ENCODE measurements at regions not wholly inside any gene's neighbourhood (a gene's known extent, or its start where the extent isn't known, plus 50 kb on each side); places are given as distances from the start of the nearest gene placed in this dataset.

- no peak overlapping the region for H3K27ac ChIP-seq
- TF ChIP-seq, protein P1, sequence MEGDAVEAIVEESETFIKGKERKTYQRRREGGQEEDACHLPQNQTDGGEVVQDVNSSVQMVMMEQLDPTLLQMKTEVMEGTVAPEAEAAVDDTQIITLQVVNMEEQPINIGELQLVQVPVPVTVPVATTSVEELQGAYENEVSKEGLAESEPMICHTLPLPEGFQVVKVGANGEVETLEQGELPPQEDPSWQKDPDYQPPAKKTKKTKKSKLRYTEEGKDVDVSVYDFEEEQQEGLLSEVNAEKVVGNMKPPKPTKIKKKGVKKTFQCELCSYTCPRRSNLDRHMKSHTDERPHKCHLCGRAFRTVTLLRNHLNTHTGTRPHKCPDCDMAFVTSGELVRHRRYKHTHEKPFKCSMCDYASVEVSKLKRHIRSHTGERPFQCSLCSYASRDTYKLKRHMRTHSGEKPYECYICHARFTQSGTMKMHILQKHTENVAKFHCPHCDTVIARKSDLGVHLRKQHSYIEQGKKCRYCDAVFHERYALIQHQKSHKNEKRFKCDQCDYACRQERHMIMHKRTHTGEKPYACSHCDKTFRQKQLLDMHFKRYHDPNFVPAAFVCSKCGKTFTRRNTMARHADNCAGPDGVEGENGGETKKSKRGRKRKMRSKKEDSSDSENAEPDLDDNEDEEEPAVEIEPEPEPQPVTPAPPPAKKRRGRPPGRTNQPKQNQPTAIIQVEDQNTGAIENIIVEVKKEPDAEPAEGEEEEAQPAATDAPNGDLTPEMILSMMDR (conservative IDR thresholded peaks at IDR 0.05) = no peak
- TF ChIP-seq ZFX (IDR thresholded peaks at IDR 0.05) = no peak
Observed at GRCh38 chr4:43224559-43224958, 332.0 kb downstream of the GRXCR1 start.

DNA sequence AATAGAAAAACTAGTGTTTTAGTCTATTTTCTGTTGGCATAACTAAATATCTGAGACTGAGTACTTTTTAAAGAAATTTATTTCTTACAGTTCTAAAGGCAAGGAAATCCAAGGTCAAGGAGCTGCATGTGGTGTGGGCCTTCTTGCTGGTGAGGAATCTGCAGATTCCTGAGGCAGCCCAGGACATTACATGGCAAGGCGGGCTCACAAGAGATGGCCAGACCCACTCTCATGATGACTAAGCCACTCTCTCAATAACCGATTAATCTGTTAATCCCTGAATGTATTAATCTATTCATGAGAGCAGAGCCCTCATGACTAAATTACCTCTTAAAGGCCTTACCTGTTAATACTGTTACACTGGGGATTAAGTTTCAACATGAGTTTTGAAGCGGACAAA is 340.8 kb downstream of the GRXCR1 start:
- TF ChIP-seq ZFX (IDR thresholded peaks at IDR 0.05) = no peak
- TF ChIP-seq, protein P1 (conservative IDR thresholded peaks at IDR 0.05) = no peak
- no peak overlapping the region for H3K27ac ChIP-seq

DNA sequence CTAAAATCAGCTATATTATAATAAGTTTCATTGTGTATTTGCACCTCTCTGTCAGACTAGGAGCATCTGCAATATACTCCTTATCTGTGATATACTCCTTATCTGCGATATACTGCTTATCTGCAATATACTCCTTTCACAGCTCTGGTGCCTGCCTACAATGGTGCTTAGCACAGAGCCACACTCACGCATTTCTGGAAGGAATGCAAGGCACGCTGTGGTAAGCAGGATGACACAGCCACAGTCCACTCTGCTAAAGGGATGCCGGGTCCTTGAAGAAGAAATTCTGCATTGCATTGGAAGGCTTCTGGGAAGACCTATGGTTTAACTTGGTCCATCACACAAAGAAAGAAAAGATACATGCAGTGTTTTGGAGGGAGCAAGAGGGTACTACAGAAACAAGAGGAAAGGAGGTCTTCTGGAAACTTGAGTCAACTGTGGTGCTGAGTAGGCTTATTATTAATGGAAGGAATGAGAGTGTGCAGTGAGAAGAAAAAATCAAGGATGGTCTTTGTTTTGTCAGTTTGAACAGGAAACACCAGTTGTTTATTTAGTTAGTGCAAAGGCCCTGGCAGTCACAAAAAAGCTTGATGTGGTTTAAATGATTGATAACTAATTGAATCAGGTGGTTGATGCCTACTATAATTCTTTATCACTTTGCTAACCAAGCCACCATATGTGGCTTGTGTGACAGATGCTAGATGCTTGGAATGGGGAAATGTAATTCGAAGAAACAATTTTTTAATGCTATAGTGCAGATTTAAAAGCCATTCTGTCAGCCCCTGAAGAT is 342.3 kb downstream of the GRXCR1 start:
- TF ChIP-seq ZFX (IDR thresholded peaks at IDR 0.05) = no peak
- TF ChIP-seq, protein P1 (conservative IDR thresholded peaks at IDR 0.05) = no peak
- no peak overlapping the region for H3K27ac ChIP-seq

GRCh38 chr4:43238008-43238407 is 345.5 kb downstream of the GRXCR1 start:
- no peak for TF ChIP-seq ZFX (IDR thresholded peaks at IDR 0.05)
- TF ChIP-seq, protein P1 (conservative IDR thresholded peaks at IDR 0.05) = no peak
- H3K27ac ChIP-seq = no peak overlapping the region

DNA sequence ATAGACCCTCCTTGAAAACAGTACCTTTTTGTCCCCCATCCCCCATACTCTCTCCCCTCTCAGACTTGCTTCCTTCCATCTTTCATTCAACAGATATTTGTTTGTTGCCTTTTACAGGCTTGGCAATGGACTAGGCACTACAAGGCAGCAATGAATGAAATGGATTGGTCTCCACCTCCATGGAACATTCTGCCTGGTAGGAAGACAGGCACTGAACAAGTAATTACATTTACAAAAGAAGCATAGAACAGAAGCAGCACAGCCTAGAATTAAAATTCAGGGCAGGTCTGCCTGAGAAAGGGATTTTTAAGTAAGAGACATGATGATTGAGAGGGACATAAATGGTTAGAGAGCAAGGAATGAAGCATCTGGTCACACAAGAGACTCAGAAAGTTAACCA is 346.1 kb downstream of the GRXCR1 start:
- no peak for TF ChIP-seq ZFX (IDR thresholded peaks at IDR 0.05)
- TF ChIP-seq, protein P1 (conservative IDR thresholded peaks at IDR 0.05) = no peak
- H3K27ac ChIP-seq = no peak overlapping the region

- H3K27ac ChIP-seq = no peak overlapping the region
Observed at GRCh38 chr4:43241104-43241503, 348.6 kb downstream of the GRXCR1 start.

DNA sequence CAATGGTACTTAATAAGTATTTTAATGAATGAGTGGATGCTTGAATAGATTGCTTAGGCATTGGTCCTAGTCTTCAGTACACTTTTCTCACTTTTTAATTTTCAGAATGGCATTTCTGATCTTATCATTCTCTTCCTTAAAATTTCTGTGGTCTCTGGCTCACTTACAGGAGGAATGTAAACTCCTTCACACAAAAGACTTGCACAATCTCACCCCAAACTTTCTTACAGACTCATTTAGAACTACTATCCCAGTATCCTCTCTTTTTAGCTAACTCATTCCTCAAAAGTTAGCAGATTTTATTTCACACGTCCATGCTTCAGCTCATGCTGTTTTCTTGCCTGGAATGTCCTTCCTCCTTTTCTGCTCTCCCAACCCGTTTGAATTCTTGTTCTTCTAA is 350.1 kb downstream of the GRXCR1 start:
- TF ChIP-seq, protein P1 (conservative IDR thresholded peaks at IDR 0.05) = no peak
- TF ChIP-seq ZFX (IDR thresholded peaks at IDR 0.05) = no peak
- no peak overlapping the region for H3K27ac ChIP-seq

More at GRCh38 chr4:43241104-43241503, 348.6 kb downstream of the GRXCR1 start:
- TF ChIP-seq, protein P1 (conservative IDR thresholded peaks at IDR 0.05) = no peak
- TF ChIP-seq ZFX (IDR thresholded peaks at IDR 0.05) = no peak
